ENCODE measurements at regions not wholly inside any gene's neighbourhood (a gene's known extent, or its start where the extent isn't known, plus 50 kb on each side); places are given as distances from the start of the nearest gene placed in this dataset.
A peak's percentile ranks its signal among the peaks of the same experiment; 100 is the strongest.

DNA sequence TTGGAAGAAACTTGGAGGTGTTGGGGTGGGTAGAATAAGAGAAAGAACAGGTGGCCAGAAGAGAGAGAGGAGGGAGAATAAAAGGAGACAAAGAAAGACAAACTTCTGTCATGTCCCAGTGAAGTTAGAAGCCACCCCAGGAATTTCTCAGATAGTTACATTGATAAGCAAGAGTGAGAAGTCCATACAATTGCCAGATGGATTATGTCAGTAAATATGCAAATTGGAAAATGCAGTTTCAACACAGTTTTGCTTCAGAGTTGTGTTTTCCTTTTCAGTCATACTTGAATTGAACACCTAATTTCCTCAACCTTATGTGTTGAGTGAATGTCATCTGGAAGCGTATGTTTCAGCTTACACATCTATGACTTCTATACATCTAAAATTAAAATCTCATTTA lies 139.2 kb downstream of the RXFP2 start:
- Histone ChIP-seq H3K4me3 (ENCODE audit: insufficient read depth, low read length) (no peak overlapping the region), H2AFZ (ENCODE audit: low read length) (no peak overlapping the region), H3K27ac (ENCODE audit: low read depth, low read length) (no peak overlapping the region), H3K27me3 (ENCODE audit: insufficient read depth, low read length) (no peaks in the 10 kb centered on the region), H3K9me3 (ENCODE audit: low read depth, low read length) (no peaks in the 10 kb centered on the region), H3K79me2 (ENCODE audit: insufficient read depth, low read length) (no peaks in the 10 kb centered on the region), H3K36me3 (ENCODE audit: insufficient read depth, low read length) (no peaks in the 10 kb centered on the region), H3K4me1 (ENCODE audit: insufficient read depth, low read length) (peaks cover 13% of the 10 kb centered on the region), H4K20me1 (ENCODE audit: insufficient read depth, low read length) (no peaks in the 10 kb centered on the region), H3K4me2 (ENCODE audit: insufficient read depth, low read length) (no peak overlapping the region)
- DNase-seq (ENCODE audit: insufficient read length, low spot score, missing footprints) = no peak
- TF ChIP-seq, protein P1, sequence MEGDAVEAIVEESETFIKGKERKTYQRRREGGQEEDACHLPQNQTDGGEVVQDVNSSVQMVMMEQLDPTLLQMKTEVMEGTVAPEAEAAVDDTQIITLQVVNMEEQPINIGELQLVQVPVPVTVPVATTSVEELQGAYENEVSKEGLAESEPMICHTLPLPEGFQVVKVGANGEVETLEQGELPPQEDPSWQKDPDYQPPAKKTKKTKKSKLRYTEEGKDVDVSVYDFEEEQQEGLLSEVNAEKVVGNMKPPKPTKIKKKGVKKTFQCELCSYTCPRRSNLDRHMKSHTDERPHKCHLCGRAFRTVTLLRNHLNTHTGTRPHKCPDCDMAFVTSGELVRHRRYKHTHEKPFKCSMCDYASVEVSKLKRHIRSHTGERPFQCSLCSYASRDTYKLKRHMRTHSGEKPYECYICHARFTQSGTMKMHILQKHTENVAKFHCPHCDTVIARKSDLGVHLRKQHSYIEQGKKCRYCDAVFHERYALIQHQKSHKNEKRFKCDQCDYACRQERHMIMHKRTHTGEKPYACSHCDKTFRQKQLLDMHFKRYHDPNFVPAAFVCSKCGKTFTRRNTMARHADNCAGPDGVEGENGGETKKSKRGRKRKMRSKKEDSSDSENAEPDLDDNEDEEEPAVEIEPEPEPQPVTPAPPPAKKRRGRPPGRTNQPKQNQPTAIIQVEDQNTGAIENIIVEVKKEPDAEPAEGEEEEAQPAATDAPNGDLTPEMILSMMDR (IDR thresholded peaks at IDR 0.05; ENCODE audit: extremely low read depth, low read depth, low read length) = no peak

DNA sequence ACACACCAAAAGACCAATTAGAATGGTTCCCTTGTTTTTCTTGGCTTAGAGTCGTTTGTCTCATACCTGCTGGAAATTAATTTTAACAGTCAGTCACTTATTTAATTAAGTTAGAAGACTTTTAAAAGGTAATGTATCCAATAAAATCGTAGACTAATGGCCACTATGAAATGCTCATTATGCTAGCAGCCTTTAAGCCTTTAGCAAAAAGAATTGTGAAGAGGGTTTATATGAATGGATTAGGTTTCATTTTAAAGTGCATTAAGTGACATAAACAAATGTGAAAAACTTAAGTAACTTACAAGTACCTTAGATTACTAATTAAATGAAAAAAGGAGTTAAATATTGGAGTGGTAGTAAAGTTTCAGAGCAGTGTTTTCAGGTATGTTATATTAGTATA lies 139.6 kb downstream of the RXFP2 start:
- H3K27ac ChIP-seq (ENCODE audit: low read depth, low read length) = no peak overlapping the region
- H3K9me3 ChIP-seq (ENCODE audit: low read depth, low read length) = no peaks in the 10 kb centered on the region

GRCh38 chr13:31880851-31881494 lies 141.6 kb downstream of the RXFP2 start:
- TF ChIP-seq, protein P1 (IDR thresholded peaks at IDR 0.05; ENCODE audit: extremely low read depth, low read depth, low read length) = no peak
- H4K20me1 ChIP-seq (ENCODE audit: insufficient read depth, low read length) = no peaks in the 10 kb centered on the region
- no peaks in the 10 kb centered on the region for H3K27me3 ChIP-seq (ENCODE audit: insufficient read depth, low read length)
- H3K79me2 ChIP-seq (ENCODE audit: insufficient read depth, low read length) = no peaks in the 10 kb centered on the region
- peak overlapping the region; percentile 43 for H2AFZ ChIP-seq (ENCODE audit: low read length)
- no peaks in the 10 kb centered on the region for H3K9me3 ChIP-seq (ENCODE audit: low read depth, low read length)
- no peak overlapping the region for H3K4me3 ChIP-seq (ENCODE audit: insufficient read depth, low read length)
- H3K4me2 ChIP-seq (ENCODE audit: insufficient read depth, low read length) = peak overlapping the region; percentile 46
- no peak for DNase-seq (ENCODE audit: insufficient read length, low spot score, missing footprints)
- H3K27ac ChIP-seq (ENCODE audit: low read depth, low read length) = peak overlapping the region; percentile 37
- no peaks in the 10 kb centered on the region for H3K36me3 ChIP-seq (ENCODE audit: insufficient read depth, low read length)
- peaks cover 16% of the 10 kb centered on the region for H3K4me1 ChIP-seq (ENCODE audit: insufficient read depth, low read length)

More for the DNA sequence above, 139.6 kb downstream of the RXFP2 start:
- Histone ChIP-seq H4K20me1 (ENCODE audit: insufficient read depth, low read length) (no peaks in the 10 kb centered on the region), H3K4me3 (ENCODE audit: insufficient read depth, low read length) (no peak overlapping the region), H2AFZ (ENCODE audit: low read length) (no peak overlapping the region), H3K27me3 (ENCODE audit: insufficient read depth, low read length) (no peaks in the 10 kb centered on the region), H3K79me2 (ENCODE audit: insufficient read depth, low read length) (no peaks in the 10 kb centered on the region), H3K36me3 (ENCODE audit: insufficient read depth, low read length) (no peaks in the 10 kb centered on the region), H3K4me2 (ENCODE audit: insufficient read depth, low read length) (no peak overlapping the region), H3K4me1 (ENCODE audit: insufficient read depth, low read length) (peaks cover 13% of the 10 kb centered on the region)
- TF ChIP-seq, protein P1 (IDR thresholded peaks at IDR 0.05; ENCODE audit: extremely low read depth, low read depth, low read length) = no peak
- no peak for DNase-seq (ENCODE audit: insufficient read length, low spot score, missing footprints)

- no peak overlapping the region for H3K4me3 ChIP-seq (ENCODE audit: insufficient read depth, low read length)
- H2AFZ ChIP-seq (ENCODE audit: low read length) = no peak overlapping the region
- no peaks in the 10 kb centered on the region for H3K36me3 ChIP-seq (ENCODE audit: insufficient read depth, low read length)
- DNase-seq (ENCODE audit: insufficient read length, low spot score, missing footprints) = no peak
- H3K27ac ChIP-seq (ENCODE audit: low read depth, low read length) = no peak overlapping the region
- no peaks in the 10 kb centered on the region for H4K20me1 ChIP-seq (ENCODE audit: insufficient read depth, low read length)
- peaks cover 21% of the 10 kb centered on the region for H3K4me1 ChIP-seq (ENCODE audit: insufficient read depth, low read length)
- H3K79me2 ChIP-seq (ENCODE audit: insufficient read depth, low read length) = no peaks in the 10 kb centered on the region
- H3K9me3 ChIP-seq (ENCODE audit: low read depth, low read length) = no peaks in the 10 kb centered on the region
- H3K27me3 ChIP-seq (ENCODE audit: insufficient read depth, low read length) = no peaks in the 10 kb centered on the region
- TF ChIP-seq, protein P1 (IDR thresholded peaks at IDR 0.05; ENCODE audit: extremely low read depth, low read depth, low read length) = no peak
- H3K4me2 ChIP-seq (ENCODE audit: insufficient read depth, low read length) = no peak overlapping the region
Measured at GRCh38 chr13:31881495-31881882, 142.2 kb downstream of the RXFP2 start.

All from osteoblast (primary cell).